Lung (tissue), 11 donors: ENCODE measurements at regions not wholly inside any gene's neighbourhood (a gene's known extent, or its start where the extent isn't known, plus 50 kb on each side); places are given as distances from the start of the nearest gene placed in this dataset.

Source experiments
- ATAC-seq: fragments of 200-7000 bp; cut with Tn5 transposase; one replicate; pipeline ENCODE4 v1.9.1; 2020; ENCODE audit warnings: moderate number of reproducible peaks; ENCODE audit not compliant: insufficient read depth, low FRiP score
- DNase-seq, 3 donors: peaks; one replicate each; pipeline ENCODE4 v3.0.0-alpha.2; 2013 to 2017
- H3K27ac ChIP-seq, 2 donors: one replicate each; pipeline ENCODE4 v1.5.1; 2013; ENCODE audit warnings: mild to moderate bottlenecking in 2 of 2, moderate library complexity in 2 of 2, control low read depth in 1 of 2, inconsistent platforms in 1 of 2, low read depth in 1 of 2, low read length in 1 of 2
- H3K27me3 ChIP-seq, 3 donors: one replicate each; pipeline ENCODE4 v1.5.1; 2013; ENCODE audit warnings: low read length in 2 of 3; ENCODE audit not compliant: control insufficient read depth in 3 of 3, insufficient read depth in 3 of 3
- H3K36me3 ChIP-seq, 4 donors: one replicate each; pipeline ENCODE4 v1.5.1; 2013; ENCODE audit warnings: low read length in 4 of 4, mild to moderate bottlenecking in 1 of 4, moderate library complexity in 1 of 4; ENCODE audit not compliant: control insufficient read depth in 4 of 4, insufficient read depth in 4 of 4
- H3K4me1 ChIP-seq, 5 donors: one replicate each; pipeline ENCODE4 v1.5.1; 2013; ENCODE audit warnings: low read length in 5 of 5, mild to moderate bottlenecking in 2 of 5, moderate library complexity in 1 of 5; ENCODE audit not compliant: control insufficient read depth in 5 of 5, insufficient read depth in 5 of 5
- H3K4me3 ChIP-seq: one replicate; pipeline ENCODE4 v1.5.1; 2013; ENCODE audit warnings: mild to moderate bottlenecking, control low read depth, moderate library complexity
- H3K9ac ChIP-seq, 2 donors: one replicate each; pipeline ENCODE4 v1.5.1; 2013; ENCODE audit warnings: low read length in 2 of 2, control low read depth in 1 of 2; ENCODE audit not compliant: insufficient read depth in 1 of 2
- H3K9me3 ChIP-seq, 4 donors: one replicate each; pipeline ENCODE4 v1.5.1; 2013; ENCODE audit warnings: low read length in 3 of 4, mild to moderate bottlenecking in 1 of 4, moderate library complexity in 1 of 4; ENCODE audit not compliant: control insufficient read depth in 4 of 4, insufficient read depth in 3 of 4
- WGBS, 2 donors: extraction: QIAGEN DNeasy Blood & Tissue Kit; methylation state at CpG; one replicate each; pipeline ENCODE4 v1.1.7; 2013; 5-methylcytosine and 5-hydroxymethylcytosine counted together
- TF ChIP-seq, protein P1 (sequence below): IDR thresholded peaks from 2 replicates; pipeline ENCODE4 v1.5.1; 2012; ENCODE audit warnings: mild to moderate bottlenecking; ENCODE audit errors: control extremely low read depth, extremely low read depth
- donor health status: control.
- donor health status: control.
- donor health status: Bipolar disorder and iron deficiency.
- donor health status: healthy.
- donor health status: DM: yes; HTN: yes; CAD: no.

DNA sequence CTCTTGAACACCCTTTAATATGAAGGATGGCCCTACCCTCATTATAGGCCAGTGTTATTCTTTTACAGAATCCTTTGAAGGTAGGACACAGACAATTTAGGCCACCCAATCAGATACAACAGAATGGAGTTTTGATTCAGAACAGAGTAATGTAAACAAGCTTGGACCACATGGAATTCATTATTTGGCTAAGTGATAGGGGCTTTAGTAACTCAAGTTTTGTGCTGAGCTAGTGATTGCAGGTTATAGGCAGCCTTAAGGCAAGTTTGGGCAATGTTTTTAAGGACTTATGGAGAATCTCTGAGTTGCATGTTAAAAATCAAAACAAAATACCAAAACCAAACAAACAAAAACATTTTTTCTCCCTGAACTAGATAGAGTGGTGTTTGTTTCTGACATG lies 312.1 kb upstream of the ROBO1 start:
- H3K27ac ChIP-seq, result no peak overlapping the region
- no peaks in the 10 kb centered on the region for H3K27me3 ChIP-seq
- H3K9ac ChIP-seq, result no peak overlapping the region
- no peaks in the 10 kb centered on the region for H3K4me1 ChIP-seq
- ATAC-seq (no peak), DNase-seq (no peak)
- no peak overlapping the region for H3K4me3 ChIP-seq
- TF ChIP-seq, protein P1, sequence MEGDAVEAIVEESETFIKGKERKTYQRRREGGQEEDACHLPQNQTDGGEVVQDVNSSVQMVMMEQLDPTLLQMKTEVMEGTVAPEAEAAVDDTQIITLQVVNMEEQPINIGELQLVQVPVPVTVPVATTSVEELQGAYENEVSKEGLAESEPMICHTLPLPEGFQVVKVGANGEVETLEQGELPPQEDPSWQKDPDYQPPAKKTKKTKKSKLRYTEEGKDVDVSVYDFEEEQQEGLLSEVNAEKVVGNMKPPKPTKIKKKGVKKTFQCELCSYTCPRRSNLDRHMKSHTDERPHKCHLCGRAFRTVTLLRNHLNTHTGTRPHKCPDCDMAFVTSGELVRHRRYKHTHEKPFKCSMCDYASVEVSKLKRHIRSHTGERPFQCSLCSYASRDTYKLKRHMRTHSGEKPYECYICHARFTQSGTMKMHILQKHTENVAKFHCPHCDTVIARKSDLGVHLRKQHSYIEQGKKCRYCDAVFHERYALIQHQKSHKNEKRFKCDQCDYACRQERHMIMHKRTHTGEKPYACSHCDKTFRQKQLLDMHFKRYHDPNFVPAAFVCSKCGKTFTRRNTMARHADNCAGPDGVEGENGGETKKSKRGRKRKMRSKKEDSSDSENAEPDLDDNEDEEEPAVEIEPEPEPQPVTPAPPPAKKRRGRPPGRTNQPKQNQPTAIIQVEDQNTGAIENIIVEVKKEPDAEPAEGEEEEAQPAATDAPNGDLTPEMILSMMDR, result no peak
- peaks cover 0 to 2% (median 0%) of the 10 kb centered on the region in 4 donors for H3K9me3 ChIP-seq
- H3K36me3 ChIP-seq, result no peaks in the 10 kb centered on the region

DNA sequence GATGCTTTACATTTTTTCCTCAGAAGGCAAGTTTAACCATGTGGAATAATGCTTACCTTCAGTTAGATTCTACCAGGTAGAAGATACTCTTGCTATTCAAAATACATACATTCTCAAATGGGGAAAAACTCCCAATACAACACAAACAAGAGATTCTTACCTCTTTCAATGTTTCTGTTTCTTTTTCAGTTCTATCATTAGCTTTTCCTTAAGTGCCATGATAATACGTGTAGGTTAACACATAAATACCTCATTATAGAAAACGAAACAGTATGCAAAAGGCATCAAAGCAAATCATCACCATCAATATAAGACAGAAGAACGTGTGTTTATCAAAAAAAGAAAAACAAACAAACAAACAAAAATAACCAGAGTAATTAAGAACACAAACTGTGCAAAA lies 300.7 kb upstream of the ROBO1 start:
- H3K9me3 ChIP-seq, result no peaks in the 10 kb centered on the region
- 62 to 70% methylated on average over 3 of the region's 3 CpGs for WGBS, 2 donors
- H3K27me3 ChIP-seq, result no peaks in the 10 kb centered on the region
- DNase-seq (no peak), ATAC-seq (no peak)
- no peaks in the 10 kb centered on the region for H3K36me3 ChIP-seq
- H3K27ac ChIP-seq, result no peak overlapping the region
- no peak overlapping the region for H3K4me3 ChIP-seq
- H3K9ac ChIP-seq, result no peak overlapping the region
- TF ChIP-seq, protein P1, result no peak
- no peaks in the 10 kb centered on the region for H3K4me1 ChIP-seq

DNA sequence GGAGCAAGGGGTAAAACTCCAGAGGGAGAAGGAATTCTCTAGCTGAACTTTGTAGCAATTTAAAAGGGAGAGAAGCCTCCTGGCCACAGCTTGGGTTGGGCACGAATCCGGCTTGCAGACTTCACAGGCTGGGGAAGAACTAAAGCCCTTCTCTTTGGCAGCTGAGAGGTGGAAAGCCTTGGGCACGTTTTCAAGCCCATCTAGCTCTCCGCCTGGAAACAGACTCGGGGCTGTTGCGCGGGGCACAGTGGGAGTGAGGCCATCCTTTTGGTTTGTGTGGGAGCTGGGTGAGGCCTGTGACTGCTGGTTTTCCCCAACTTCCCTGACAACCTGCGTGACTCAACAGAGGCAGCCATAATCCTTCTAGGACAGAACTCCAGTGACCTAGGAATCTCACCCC lies 295.7 kb upstream of the ROBO1 start:
- Histone ChIP-seq H3K4me1 (no peaks in the 10 kb centered on the region), H3K27ac (no peak overlapping the region), H3K4me3 (no peak overlapping the region), H3K36me3 (no peaks in the 10 kb centered on the region), H3K9ac (no peak overlapping the region), H3K27me3 (no peaks in the 10 kb centered on the region), H3K9me3 (no peaks in the 10 kb centered on the region)
- TF ChIP-seq, protein P1, result no peak
- DNase-seq (no peak), ATAC-seq (no peak)
- WGBS, 2 donors, result 90 to 91% methylated on average over 8 of the region's 8 CpGs

DNA sequence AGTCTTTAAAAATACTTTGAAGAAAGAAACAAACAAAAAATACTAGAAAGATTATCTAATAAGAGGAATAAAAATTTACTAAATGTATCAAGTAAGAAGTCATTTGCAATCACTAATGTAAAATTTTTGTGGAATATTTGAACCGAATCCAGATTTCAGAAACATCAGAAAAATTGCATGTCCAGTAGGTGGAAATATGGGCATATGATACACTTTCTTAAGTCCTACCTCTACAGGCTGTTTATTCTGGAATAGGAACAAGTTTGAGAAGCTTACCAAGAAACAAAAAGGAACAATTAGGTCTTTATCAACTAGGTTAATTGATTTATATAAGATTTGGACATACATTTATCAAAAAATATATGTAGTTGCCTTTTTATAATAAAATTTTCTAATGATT lies 292.9 kb upstream of the ROBO1 start:
- Histone ChIP-seq H3K9ac (no peak overlapping the region), H3K36me3 (no peaks in the 10 kb centered on the region), H3K9me3 (no peaks in the 10 kb centered on the region), H3K4me3 (no peak overlapping the region), H3K27ac (no peak overlapping the region), H3K27me3 (no peaks in the 10 kb centered on the region), H3K4me1 (no peaks in the 10 kb centered on the region)
- no peak for DNase-seq
- TF ChIP-seq, protein P1, result no peak
- WGBS, 2 donors, result 76 to 86% methylated on average over 1 of the region's 1 CpG
- no peak for ATAC-seq
